ENCODE measurements at regions not wholly inside any gene's neighbourhood (a gene's known extent, or its start where the extent isn't known, plus 50 kb on each side); places are given as distances from the start of the nearest gene placed in this dataset.
"Not testable (repeated sequence)": the region's sequence is repeated elsewhere in the genome, so short reads cannot be mapped to it uniquely, and the experiment has no call there.

DNA sequence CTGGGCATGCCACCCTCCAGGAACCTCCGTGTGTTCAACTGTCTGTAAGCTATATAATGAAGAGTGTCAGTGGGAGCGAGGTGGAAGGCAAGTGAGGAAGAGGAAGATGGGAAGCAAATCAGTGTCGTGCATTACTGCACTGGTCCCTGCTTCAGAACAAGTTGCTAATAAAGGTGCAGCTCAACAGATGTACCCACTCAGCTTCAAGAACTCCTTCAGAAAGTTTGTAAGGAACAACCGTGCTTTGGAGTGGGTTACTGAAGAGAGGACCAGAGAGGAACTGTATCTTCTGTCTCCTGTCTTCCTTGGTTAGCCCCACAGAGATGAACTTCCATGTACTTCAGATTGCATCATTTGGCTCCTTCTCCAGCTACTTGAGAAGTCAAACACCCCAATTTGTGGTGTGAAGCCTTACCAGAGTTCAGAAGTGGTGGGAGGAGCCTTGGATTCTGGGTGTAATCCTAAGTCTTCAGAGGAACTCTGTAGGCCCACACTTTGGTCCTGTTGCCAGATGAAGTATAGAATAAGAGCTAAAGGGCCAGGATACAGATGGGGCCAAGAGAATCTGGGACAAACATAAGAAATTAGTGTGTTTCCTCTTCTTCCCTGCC is 290.5 kb upstream of the PROX1 start:
- H3K27ac Mint-ChIP-seq: no peak overlapping the region
- no peak overlapping the region for H3K4me3 Mint-ChIP-seq
- no peaks in the 10 kb centered on the region for H3K36me3 Mint-ChIP-seq
- H3K9me3 Mint-ChIP-seq (ENCODE audit: low read depth): peaks cover 6% of the 10 kb centered on the region
- no peaks in the 10 kb centered on the region for H3K27me3 Mint-ChIP-seq
- no peaks in the 10 kb centered on the region for H3K4me1 Mint-ChIP-seq (ENCODE audit: low read depth)

- Mint-ChIP-seq H3K27ac (no peak overlapping the region), H3K36me3 (no peaks in the 10 kb centered on the region), H3K27me3 (no peaks in the 10 kb centered on the region), H3K4me3 (no peak overlapping the region), H3K9me3 (ENCODE audit: low read depth) (peaks cover 13% of the 10 kb centered on the region), H3K4me1 (ENCODE audit: low read depth) (no peaks in the 10 kb centered on the region)
Measured at GRCh38 chr1:213698092-213698702, 289.6 kb upstream of the PROX1 start.

- Mint-ChIP-seq H3K27me3 (no peaks in the 10 kb centered on the region), H3K4me3 (no peak overlapping the region), H3K36me3 (no peaks in the 10 kb centered on the region), H3K27ac (no peak overlapping the region), H3K4me1 (ENCODE audit: low read depth) (no peaks in the 10 kb centered on the region), H3K9me3 (ENCODE audit: low read depth) (peaks cover 13% of the 10 kb centered on the region)
Measured at GRCh38 chr1:213702703-213703102, 285.1 kb upstream of the PROX1 start.

DNA sequence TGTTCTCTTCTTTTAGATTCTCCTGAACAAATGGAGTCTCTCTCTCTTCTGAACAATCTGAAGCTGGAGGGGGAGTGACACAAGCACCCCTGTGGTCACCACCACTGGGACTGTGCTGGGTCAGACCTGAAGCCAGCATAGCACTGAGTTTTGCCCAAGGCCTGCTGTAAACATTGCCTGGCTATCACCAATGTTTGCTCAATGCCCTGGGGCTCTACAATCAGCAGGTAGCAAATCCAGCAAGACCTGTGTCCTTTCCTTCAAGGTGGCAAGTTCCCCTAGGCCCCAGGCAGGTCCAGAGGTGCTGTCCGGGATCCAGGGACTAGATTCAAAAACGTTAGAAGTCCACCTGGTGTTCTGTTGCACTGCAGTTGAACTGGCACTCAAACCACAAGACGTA is 282.8 kb upstream of the PROX1 start:
- Mint-ChIP-seq H3K4me3 (no peak overlapping the region), H3K9me3 (ENCODE audit: low read depth) (peaks cover 21% of the 10 kb centered on the region), H3K36me3 (no peaks in the 10 kb centered on the region), H3K4me1 (ENCODE audit: low read depth) (no peaks in the 10 kb centered on the region), H3K27ac (no peak overlapping the region), H3K27me3 (peaks cover 3% of the 10 kb centered on the region)

DNA sequence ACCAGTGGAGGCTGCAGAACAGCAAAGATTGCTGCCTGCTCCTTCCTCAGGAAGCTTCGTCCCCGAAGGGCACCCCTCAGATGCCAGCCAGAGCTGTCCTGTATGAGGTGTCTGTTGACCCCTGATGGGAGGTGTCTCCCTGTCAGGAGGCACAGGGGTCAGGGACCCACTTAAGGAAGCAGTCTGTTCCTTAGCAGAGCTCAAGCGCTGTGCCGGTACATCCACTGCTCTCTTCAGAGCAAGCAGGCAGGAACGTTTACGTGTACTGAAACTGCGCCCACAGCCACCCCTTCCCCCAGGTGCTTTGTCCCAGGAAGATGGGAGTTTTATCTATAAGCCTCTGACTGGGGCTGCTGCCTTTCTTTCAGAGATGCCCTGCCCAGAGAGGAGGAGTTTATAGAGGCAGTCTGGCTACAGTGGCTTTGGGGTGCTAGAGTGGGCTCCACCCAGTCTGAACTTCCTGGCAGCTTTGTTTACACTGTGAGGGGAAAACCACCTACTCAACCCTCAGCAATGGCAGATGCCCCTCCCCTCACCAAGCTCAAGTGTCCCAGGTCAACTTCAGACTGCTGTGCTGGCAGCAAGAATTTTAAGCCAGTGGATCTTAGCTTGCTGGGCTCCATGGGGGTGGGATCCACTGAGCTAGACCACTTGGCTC is 275.8 kb upstream of the PROX1 start:
- not testable (repeated sequence) for H3K4me1 Mint-ChIP-seq (ENCODE audit: low read depth); H3K36me3 Mint-ChIP-seq; H3K27me3 Mint-ChIP-seq; H3K4me3 Mint-ChIP-seq; H3K27ac Mint-ChIP-seq
- peaks cover 13% of the 10 kb centered on the region for H3K9me3 Mint-ChIP-seq (ENCODE audit: low read depth)

GRCh38 chr1:213714645-213715044 is 273.1 kb upstream of the PROX1 start:
- H3K4me1 Mint-ChIP-seq (ENCODE audit: low read depth): no peaks in the 10 kb centered on the region
- peaks cover 5% of the 10 kb centered on the region for H3K27me3 Mint-ChIP-seq
- no peak overlapping the region for H3K27ac Mint-ChIP-seq
- H3K36me3 Mint-ChIP-seq: peaks cover 2% of the 10 kb centered on the region
- no peak overlapping the region for H3K4me3 Mint-ChIP-seq
- H3K9me3 Mint-ChIP-seq (ENCODE audit: low read depth): peaks cover 9% of the 10 kb centered on the region

- no peaks in the 10 kb centered on the region for H3K4me1 Mint-ChIP-seq (ENCODE audit: low read depth)
- H3K36me3 Mint-ChIP-seq: peaks cover 2% of the 10 kb centered on the region
Measured at GRCh38 chr1:213715182-213715581, 272.6 kb upstream of the PROX1 start.

DNA sequence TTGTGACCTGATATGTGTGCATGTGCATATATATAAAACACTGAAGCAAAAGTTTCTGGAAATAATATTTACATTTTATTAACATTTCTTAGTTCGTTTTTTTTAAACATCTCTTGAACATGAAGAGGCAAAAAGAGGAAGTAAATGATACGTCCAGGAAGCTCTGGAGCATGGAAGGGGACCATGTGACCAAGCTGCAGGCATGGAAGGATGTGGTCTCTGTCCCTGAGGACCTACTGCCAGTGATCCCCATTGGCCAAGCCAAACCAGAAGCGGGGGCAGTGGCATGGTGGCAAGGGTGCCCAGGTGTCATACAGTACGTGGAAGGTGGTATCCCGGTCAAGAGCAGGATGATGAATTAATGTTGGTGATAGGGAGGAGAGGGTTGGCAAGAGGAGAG is 268.3 kb upstream of the PROX1 start:
- Mint-ChIP-seq H3K4me1 (ENCODE audit: low read depth) (no peaks in the 10 kb centered on the region), H3K4me3 (no peak overlapping the region), H3K9me3 (ENCODE audit: low read depth) (peaks cover 11% of the 10 kb centered on the region), H3K27ac (no peak overlapping the region), H3K27me3 (peaks cover 3% of the 10 kb centered on the region), H3K36me3 (no peaks in the 10 kb centered on the region)

More at GRCh38 chr1:213715182-213715581, 272.6 kb upstream of the PROX1 start:
- no peak overlapping the region for H3K27ac Mint-ChIP-seq
- peaks cover 3% of the 10 kb centered on the region for H3K27me3 Mint-ChIP-seq
- H3K9me3 Mint-ChIP-seq (ENCODE audit: low read depth): peaks cover 7% of the 10 kb centered on the region
- H3K4me3 Mint-ChIP-seq: no peak overlapping the region

DNA sequence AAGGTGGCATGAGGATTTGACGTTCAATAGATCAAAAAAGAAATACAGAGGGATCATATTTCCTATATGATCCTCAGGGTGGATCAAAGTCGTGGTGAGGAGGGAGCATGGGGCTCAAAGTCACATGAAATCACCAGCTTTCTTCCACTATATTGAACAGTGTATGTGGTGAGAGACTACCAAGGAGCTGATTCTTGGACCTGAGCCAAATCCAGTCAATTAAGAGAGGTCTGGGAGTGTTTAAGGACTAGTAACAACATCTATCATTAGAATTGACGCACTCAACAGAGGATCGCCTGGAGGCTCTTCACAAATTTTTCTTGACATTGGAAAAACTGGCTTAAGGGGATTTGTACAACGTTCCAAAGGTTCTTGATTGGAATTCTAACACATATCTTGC is 267.7 kb upstream of the PROX1 start:
- peaks cover 11% of the 10 kb centered on the region for H3K9me3 Mint-ChIP-seq (ENCODE audit: low read depth)
- no peaks in the 10 kb centered on the region for H3K4me1 Mint-ChIP-seq (ENCODE audit: low read depth)
- H3K36me3 Mint-ChIP-seq: no peaks in the 10 kb centered on the region
- no peak overlapping the region for H3K4me3 Mint-ChIP-seq
- peaks cover 5% of the 10 kb centered on the region for H3K27me3 Mint-ChIP-seq
- no peak overlapping the region for H3K27ac Mint-ChIP-seq

DNA sequence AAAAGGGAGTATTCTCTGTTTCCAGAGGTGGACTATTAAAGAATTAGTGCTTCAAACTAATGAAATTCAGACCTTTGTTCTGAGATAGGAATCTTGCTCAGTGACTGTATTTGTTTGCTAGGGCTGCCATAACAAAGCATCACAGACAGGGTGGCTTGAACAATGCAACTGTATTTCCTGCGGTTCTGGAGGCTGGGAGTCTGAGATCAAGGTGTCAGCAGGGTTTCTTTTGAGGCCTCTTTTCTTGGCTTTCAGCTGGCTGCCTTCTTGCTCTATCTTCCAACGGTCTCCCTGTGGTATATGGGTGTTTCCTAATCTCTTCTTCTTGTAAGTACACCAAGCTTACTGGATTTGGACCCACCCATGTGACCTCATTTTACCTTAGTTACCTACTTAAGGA is 264.6 kb upstream of the PROX1 start:
- H3K4me1 Mint-ChIP-seq (ENCODE audit: low read depth): no peaks in the 10 kb centered on the region
- H3K36me3 Mint-ChIP-seq: no peaks in the 10 kb centered on the region
- H3K27ac Mint-ChIP-seq: no peak overlapping the region
- no peak overlapping the region for H3K4me3 Mint-ChIP-seq
- peaks cover 6% of the 10 kb centered on the region for H3K9me3 Mint-ChIP-seq (ENCODE audit: low read depth)
- peaks cover 1% of the 10 kb centered on the region for H3K27me3 Mint-ChIP-seq

GRCh38 chr1:213724640-213725536 is 262.9 kb upstream of the PROX1 start:
- H3K36me3 Mint-ChIP-seq: no peaks in the 10 kb centered on the region
- no peak overlapping the region for H3K4me3 Mint-ChIP-seq
- H3K9me3 Mint-ChIP-seq (ENCODE audit: low read depth): peaks cover 7% of the 10 kb centered on the region
- peaks cover 1% of the 10 kb centered on the region for H3K27me3 Mint-ChIP-seq
- no peak overlapping the region for H3K27ac Mint-ChIP-seq
- H3K4me1 Mint-ChIP-seq (ENCODE audit: low read depth): no peaks in the 10 kb centered on the region

DNA sequence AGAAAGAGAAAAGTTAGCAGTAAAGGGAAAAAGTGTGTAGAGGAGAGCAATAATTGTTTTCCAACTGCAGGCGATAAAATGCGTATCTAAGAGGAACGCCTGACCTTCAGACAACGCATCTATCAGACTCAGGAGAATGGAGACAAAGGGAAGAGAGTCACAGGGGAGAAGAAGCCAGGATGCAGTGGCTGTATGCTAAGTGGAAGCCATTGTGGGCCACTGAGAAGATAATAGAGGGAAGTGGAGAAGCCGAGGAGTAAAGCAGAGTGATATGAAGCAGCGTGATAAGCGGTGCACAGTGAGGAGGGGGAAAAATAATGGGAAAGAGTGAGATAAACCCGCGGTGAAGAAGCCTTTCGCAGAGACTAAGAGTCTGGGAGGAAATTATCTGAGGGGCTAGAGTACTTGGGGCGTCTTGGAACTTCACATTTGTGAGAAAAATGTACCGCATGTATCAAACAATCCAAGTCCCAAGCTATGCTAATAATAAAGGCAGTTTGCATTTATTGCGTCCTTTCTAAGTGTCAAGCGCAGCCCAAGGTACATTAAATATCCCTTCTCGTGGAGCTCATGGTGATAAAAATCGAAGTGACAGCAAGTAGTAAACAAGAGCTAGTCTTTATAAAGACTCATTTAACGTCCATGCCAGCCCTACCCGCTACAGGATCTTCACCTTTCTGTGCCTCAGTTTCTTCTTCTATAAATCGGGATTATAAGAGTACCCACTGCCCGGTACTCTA is 259.8 kb upstream of the PROX1 start:
- Mint-ChIP-seq H3K9me3 (ENCODE audit: low read depth) (peaks cover 10% of the 10 kb centered on the region), H3K4me1 (ENCODE audit: low read depth) (no peaks in the 10 kb centered on the region), H3K36me3 (no peaks in the 10 kb centered on the region), H3K27ac (no peak overlapping the region), H3K4me3 (no peak overlapping the region), H3K27me3 (peaks cover 1% of the 10 kb centered on the region)

- Mint-ChIP-seq H3K4me3 (no peak overlapping the region), H3K9me3 (ENCODE audit: low read depth) (peaks cover 10% of the 10 kb centered on the region), H3K36me3 (no peaks in the 10 kb centered on the region), H3K27ac (no peak overlapping the region), H3K27me3 (peaks cover 1% of the 10 kb centered on the region), H3K4me1 (ENCODE audit: low read depth) (no peaks in the 10 kb centered on the region)
Measured at GRCh38 chr1:213728593-213729536, 258.9 kb upstream of the PROX1 start.

GRCh38 chr1:213733705-213734104 is 254.1 kb upstream of the PROX1 start:
- H3K4me3 Mint-ChIP-seq: no peak overlapping the region
- H3K9me3 Mint-ChIP-seq (ENCODE audit: low read depth): peaks cover 10% of the 10 kb centered on the region
- no peak overlapping the region for H3K27ac Mint-ChIP-seq
- H3K4me1 Mint-ChIP-seq (ENCODE audit: low read depth): no peaks in the 10 kb centered on the region
- no peaks in the 10 kb centered on the region for H3K36me3 Mint-ChIP-seq
- peaks cover 3% of the 10 kb centered on the region for H3K27me3 Mint-ChIP-seq
